ENCODE measurements at regions not wholly inside any gene's neighbourhood (a gene's known extent, or its start where the extent isn't known, plus 50 kb on each side); places are given as distances from the start of the nearest gene placed in this dataset.
"Not testable (repeated sequence)": the region's sequence is repeated elsewhere in the genome, so short reads cannot be mapped to it uniquely, and the experiment has no call there.

DNA sequence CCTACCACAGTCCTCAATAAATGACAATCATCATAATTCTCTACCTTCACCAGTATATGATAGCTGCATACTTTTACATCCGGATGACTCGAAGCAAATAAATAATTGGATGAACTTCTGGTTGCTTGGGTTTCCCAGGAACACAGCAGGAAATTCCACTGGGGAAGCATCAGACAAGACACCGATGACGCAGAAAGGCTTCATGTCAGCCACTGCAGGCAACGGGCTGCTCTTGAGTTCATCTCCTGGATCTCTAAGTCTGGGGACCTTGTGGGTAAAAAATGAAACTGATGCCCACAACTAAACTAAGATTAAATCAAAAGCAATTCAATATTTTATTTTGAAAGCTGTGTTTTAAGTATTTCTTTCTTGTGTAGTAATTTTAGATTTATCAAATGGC, 472.1 kb upstream of the C16orf82 start:
- no peak for DNase-seq (ENCODE audit: low read depth)

DNA sequence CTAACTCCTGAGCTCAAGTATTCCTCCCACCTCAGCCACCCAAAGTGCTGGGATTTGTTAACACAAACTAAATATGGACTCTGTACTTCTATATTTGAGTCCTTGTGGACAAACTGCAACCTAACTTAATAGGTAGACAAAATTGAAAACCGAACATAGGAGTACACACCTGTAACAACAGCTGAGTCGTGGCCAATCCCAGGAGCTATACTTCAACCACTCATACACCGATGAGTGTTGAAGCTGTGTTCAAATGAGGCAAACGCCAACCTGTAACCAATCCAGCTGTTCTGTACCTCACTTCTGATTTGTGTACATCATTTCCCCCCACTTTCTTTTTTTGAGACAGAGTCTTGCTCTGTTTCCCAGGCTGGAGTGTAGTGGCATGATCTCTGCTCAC, 471.5 kb upstream of the C16orf82 start:
- no peak for DNase-seq (ENCODE audit: low read depth)

DNA sequence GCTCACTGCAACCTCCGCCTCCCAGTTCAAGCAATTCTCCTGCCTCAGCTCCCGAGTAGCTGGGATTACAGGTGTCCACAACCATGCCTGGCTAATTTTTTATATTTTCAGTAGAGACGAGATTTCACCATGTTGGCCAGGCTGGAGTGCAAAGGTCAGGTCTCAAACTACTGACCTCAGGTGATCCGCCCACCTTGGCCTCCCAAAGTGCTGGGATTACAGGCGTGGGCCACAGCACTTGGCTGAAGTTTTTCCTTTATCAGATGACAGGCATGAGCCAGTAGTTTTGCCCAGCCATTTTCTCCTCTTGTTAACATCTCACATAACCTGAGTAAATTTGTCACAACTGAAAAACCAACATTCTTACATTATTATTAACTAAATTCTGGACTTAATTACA, 470.7 kb upstream of the C16orf82 start:
- DNase-seq (ENCODE audit: low read depth): not testable (repeated sequence)

DNA sequence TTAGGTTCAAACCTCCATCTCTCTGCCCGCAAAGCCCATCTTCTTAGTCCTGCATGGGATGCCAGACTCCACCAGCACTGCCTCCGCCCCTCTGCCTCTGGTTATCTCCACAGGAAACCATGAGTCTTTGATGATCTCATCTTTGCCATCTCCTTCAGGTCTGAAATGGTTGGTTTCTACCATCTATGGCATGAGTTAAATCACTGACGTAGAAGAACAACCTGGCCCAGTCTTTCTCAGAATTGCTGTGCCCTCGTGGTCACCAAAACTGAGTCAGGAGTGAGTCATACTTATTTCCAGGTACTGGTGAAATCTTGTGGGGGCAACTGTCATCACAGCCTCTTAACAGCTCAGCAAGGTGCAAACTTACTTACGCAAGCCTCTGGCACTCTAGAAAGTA, 468.7 kb upstream of the C16orf82 start:
- DNase-seq (ENCODE audit: low read depth): no peak

DNA sequence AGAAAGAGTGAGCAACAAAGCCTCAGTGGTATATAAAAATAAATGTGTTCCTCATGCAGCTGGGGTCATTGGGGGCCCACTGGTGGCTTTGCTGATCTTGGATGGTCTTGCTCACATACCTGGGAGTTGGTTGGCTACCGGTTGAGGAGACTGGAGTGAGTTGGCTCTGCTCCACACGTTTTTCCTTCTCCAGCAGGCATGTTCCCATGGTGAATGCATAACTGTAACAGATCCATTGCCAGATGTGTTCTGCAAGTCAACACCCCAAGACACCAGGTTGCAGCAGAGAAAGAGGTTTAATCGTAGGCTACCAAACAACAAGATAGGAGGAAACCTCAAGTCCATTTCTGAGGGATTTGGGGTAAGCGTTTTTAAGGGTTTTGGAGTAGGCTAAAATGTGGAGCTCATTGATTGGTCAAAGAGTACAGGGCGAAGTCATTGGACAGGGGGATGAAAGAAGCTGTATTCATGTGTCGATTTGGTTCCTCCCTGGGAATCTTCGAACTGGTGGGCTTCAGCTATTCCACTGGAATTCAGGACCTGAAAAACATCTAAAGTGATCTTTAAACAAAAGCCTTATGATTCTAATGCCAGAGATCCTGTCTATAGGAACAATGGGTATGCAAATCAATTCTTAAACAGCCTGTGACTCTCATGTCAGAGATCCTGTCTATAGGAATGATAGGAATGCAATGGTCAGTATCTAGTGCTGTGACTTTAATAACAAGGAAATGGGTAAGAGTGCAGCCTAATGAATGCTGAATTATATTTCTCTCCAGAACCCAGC, 467.5 kb upstream of the C16orf82 start:
- DNase-seq (ENCODE audit: low read depth): no peak

DNA sequence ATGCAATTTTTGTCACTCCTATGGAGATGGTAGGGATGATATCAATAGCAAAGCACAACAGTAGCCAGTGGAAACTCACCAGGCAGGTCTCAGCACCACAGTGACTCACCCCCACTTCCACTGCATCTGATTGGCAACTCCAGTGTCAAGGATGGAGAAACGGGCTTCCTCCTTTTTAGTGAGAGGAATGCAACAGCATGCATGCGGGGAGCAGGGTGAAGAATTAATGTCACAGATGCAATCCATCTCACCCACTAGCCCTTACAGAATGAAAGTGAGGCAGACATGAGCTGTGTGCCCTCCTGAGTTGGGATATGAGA, 467.0 kb upstream of the C16orf82 start:
- no peak for DNase-seq (ENCODE audit: low read depth)

DNA sequence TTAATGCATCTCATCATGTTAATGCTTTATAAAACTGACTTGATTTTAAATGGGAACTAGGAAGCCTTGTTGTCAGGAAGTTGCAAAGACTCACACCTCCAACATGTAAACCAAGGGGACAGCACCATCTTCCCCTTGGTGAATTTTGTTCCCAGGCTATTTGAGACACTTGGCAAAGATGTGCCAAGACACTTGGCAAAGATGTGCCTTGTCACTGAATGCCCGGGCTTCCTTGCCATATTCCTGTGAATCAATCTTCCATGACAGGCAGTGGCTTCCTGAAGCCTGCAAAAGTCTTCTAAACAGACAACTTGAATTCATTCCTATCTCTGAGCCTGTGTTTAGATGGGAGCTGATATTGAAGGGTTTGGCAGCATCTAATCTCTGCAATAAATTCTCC, 465.4 kb upstream of the C16orf82 start:
- DNase-seq (ENCODE audit: low read depth): no peak

DNA sequence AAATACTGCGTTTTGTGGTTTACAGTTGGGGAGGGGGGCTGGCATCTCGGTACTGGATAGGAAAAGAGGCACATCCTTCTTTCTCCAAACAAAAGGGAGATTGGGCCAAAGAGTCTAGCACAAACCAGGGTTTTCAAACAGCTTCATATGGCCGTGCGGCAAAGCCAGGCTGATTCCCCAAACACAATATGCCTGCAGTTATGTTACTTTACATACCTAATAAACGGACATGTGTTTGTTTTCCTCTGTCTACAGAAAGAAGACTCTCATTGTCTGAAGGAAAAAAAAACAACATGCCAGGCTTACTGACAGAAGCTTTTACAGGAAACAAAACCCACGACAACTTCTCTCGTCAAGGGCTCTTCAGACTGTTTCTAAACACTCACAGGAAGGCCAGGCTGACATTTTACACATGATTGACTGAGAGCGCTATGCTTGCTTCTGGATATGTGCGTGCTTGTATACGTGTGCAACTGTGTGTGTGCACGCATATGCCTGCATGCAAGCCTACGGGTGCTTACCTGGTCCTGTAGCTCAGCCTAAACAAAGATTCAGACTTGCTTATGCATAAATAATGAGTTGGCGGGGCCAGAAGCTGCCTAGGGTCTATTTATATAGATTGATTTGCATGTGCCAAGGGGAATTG, 461.0 kb upstream of the C16orf82 start:
- no peak for DNase-seq (ENCODE audit: low read depth)

DNA sequence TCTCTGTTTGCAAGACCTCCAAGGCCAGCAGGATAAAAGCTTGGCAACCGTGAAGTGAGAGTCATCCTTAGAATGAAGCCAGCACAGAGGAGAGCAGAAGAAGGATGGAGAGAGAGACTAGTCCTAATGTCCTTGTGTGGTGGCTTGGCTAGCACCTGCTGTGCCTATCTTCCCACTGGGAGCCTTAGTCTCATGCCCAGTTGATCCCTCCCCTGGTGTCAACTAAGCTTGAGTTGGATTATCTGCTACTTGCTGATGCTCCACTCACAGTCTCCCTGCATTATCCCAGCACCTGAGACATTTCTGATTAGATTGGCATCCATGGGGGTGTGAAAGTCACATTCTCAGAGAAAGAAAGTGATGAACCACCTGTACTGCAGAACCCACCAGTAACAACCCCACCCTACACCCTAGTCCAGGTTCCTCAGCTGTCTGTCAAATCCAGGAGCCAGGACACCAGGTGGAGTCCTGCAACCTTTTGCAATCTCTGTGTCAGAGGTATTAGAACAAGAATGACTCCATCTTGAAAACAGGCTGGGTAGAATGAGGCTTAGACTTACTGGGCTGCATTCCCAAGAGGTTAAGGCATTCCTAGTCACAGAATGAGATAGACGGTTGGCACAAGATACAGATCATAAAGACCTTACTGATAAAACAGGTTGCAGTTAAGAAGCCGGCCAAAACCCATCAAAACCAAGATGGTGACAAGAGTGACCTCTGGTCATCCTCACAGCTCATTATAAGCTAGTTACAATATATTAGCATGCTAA, 460.2 kb upstream of the C16orf82 start:
- no peak for DNase-seq (ENCODE audit: low read depth)

DNA sequence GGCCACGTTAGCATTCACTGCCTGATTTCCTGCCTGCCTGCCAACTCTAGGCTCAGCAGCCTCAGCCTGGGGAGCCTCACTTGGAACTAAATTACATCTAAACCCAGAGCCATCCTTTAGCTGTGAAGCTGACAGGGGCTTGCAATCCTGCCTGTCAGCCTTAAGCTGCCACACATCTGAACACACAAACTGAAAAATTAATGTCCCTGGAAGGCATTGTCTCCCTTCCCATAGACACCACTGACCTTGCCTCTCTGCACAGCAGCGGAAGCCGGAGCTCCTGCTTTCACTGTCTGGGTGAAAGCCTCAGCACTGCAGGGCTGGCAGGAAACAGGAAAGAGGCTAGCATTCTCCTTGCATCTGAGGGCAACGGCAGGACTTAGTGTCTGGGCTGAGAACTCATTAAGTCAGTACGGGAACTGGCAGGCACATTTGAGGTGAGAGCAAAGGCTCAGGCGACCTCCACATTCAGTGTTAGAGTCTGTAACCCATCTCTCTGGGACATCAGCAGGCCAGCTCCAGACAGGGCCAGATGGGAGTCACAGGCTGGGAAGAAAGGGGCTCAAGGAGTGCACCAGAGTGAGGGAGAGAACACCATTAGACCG, 452.4 kb upstream of the C16orf82 start:
- DNase-seq (ENCODE audit: low read depth): no peak

DNA sequence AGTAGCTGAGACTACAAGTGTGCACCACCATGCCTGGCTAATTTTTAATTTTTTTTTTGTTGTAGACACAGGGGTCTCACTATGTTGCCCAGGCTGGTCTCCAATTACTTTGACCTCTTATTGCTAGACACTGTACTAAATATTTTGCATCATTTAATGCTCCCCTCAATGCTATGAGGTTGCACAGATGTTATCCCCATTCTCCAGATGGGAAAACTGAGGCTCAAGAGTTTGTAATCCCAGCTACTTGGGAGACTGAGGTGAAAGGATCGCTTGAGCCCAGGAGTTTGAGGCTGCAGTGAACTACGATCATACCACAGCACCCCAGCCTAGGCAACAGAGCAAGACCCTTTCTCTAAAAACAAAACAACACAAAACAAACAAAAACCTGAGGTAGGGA, 443.3 kb upstream of the C16orf82 start:
- no peak for DNase-seq (ENCODE audit: low read depth)

DNA sequence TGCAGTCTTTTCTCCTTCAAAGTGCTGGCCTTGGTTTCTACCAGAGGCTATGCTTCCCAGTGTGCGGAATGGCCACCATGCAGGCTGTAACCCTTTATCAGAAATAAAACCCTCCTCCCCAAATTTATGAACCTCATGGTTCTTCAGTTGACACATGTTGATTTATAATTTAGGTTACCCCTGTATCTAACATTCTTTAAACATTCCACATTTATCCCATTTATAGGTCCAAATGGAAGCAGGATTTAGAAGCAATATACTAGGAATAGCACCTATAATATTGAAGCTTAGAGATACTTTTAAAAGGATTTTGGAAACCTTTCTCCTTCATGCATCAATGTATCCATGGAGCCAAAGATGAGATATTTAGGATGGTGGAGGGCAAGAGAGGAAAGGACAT, 438.8 kb upstream of the C16orf82 start:
- DNase-seq (ENCODE audit: low read depth): no peak

DNA sequence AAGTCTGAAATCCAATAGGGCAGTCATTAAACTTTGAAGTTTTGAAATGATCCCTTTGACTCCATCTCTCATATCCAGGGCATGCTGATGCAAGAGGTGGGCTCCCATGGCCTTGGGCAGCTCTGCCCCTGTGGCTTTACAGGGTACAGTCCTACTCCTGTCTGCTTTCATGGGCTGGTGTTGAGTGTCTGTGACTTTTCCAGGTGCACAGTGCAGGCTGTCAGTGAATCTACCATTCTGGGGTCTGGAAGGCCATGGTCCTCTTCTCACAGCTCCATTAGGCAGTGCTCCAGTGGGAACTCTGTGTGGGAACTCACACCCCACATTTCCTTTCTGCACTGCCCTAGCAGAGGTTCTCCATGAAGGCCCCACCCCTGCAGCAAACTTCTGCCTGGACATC, 435.4 kb upstream of the C16orf82 start:
- DNase-seq (ENCODE audit: low read depth): not testable (repeated sequence)

DNA sequence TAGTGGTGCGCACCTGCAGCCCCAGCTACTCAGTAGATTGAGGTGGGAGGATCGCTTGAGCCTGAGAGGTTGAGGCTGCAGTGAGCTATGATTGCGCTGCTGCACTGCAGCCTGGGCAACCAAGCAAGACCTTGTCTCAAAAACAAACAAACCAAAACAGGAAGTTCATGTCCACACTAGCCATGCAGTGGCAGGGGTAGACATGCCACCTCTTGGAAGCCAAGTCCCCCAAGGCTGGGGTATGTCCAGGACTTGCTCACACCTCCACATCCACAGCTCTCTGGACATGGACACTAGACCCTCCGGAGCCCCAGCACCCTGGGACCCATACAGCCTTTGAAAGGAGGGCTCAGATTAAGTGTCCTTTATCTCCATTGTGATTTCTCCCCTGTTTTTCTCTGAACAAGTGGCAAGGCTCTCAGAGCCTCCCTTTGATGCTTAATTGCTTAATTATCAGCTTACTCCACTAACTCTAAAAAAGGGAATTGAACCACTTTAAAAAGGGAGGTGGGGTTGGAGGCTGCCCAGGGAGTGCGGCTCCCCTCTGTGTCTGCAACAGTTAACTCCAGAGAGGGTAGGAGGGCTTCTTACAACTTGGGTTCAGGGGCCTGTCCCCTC, 424.6 kb upstream of the C16orf82 start:
- DNase-seq (ENCODE audit: low read depth): no peak

DNA sequence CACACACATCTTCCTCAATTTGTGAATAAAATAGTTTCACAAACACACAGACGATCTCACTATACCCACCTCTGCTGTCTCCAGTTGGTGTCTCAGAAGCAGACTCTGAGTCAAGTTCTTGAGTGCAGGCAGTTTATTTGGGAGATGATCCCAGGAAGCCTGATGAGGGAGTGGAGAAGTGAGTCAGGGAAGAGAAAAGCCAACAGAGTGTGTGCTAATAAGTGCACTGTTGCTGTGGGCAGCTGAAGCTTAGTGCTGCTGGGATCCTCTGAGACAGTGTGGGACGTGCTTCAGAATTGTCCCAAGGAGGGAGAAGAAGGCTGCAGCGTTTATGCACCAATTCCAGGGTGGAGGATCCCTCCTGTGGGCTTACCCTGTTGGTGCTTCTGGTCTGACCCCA, 423.2 kb upstream of the C16orf82 start:
- no peak for DNase-seq (ENCODE audit: low read depth)

DNA sequence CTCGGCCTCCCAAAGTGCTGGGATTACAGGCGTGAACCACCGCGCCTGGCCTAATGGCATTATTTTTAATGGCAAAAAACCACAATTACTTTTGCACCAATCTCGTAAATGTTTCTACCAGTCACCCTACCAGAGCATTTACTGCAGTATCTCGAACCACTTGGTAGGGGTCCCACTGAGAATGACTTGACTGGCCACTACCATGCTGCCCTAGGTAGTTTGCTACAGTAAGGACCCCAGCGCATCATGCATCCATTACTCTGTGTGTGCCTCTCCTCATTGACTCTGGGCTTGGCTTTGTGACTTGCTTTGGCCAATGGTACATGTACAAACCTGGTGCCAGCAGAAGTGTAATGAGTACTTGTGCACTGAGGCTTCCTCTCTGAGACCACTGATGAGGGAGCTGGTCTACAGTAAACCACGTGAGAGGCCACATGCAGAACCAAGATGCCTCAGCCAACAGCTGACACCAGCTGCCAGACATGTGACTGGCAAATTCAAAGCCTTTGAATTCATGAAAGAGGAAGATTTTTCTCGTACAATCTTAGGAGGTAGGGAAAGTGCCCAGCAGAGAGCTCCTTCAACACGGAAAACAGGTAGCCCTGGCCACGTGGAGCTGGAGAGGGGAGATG, 421.7 kb upstream of the C16orf82 start:
- no peak for DNase-seq (ENCODE audit: low read depth)

DNA sequence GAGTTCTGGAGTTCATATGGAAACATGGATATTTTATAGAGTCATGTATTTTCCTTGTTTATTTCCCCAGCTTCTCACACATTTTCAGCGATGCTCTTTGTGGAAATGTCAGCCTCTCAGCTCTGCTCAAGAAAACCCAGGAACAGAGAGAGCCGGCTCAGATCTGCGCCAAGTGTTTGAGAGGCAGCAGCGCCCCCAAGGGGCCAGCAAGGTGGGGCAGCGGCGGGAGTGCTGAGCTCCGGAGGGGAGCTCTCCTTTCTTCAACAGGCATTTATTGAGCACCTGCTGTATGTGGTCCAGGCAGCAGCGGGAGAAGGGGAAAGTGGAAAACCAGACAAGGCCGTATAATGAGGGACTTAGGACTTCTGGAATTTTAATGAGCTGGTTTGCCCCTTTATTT, 421.1 kb upstream of the C16orf82 start:
- no peak for DNase-seq (ENCODE audit: low read depth)

DNA sequence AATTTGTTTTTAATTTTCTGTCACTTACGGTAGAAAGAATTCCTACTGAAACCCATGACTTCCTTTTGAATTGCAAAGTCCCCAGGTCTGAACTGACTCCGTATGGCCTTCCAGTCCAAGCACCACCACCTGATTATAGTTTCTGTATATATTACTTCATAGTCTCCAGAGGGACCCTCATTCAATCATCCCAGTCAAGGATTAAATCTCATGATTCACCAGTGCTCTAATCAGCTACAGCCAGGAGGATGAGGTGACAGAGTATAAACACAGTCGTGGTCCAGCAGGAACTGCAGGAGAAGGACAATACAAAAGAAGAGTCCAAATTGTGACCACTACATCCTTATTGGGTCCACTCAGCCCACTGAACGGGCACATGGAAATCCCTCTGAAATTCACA, 418.9 kb upstream of the C16orf82 start:
- DNase-seq (ENCODE audit: low read depth): no peak

DNA sequence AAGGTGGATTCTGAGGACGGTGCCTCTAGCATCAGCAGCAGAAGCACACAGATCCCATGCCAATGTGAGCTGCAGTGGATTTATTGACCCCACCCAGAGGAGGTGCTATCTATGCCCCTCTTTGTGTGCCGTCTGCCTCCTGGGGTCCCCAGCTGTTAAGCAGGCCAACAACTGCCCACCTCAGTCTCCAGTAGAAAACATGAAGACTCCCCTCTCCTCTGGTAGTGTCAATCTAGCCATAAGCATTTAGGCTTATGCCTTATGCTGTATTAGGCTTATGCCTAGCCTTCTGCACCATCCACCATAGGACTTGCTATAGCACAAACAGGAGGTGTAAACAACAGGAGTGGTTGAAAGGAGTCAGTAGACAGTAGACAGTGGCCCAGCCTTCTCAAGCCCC, 417.9 kb upstream of the C16orf82 start:
- DNase-seq (ENCODE audit: low read depth): no peak

DNA sequence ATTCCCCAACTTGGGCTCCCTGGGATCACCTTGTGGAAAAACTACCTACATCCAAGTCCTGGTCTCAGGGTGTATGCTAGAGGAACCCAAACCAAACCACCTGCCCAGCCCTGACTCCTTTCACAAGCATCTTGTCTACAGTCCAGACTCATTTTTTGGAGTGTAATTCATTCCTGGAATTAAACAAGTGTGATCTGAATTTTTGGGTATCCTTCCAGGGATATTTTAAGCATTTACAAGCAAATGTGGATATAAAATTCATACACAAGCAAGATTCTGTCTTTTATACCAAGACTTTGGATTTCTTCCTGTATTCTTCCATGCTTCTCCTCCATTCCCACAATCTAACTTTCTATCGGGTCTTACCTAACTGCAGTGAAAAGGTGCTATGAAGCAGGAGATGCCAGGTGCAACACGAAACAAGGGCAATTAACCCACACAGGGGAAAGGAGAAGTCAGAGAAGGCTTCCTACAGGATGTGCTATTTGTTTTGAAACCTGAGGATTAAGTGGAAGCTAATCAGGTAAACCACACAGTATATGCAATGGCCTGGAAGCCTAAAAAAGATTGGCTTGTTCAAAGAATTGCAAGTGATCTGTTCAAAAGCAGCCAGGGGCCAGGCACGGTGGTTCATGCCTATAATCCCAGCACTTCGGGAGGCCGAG, 417.2 kb upstream of the C16orf82 start:
- no peak for DNase-seq (ENCODE audit: low read depth)

DNA sequence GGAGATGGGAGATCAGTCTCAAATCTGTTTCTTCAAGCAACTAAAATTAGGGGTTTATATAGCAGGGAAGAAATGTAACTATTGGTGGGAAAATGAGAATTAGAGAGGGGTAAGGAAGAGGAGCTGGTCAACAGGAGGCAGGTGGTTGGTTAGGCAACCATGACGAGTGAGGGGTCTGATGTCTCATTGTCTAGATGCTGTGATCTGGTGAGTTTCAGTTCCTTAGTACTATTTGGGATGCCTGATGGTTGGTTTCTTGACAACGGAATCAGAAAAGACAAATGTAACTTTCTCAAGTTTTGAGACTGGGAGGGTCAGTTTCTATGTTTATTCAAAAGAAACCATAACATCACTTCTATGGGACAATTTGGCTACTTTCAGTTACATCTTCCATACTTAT, 415.3 kb upstream of the C16orf82 start:
- DNase-seq (ENCODE audit: low read depth): no peak

All from forelimb muscle (tissue), 1 donor.